ENCODE measurements at regions not wholly inside any gene's neighbourhood (a gene's known extent, or its start where the extent isn't known, plus 50 kb on each side); places are given as distances from the start of the nearest gene placed in this dataset.

- TF ChIP-seq ZNF565 (CRISPR knock-in tag; conservative IDR thresholded peaks at IDR 0.05; ENCODE audit: low read depth) (no peak), ZFP30 (CRISPR knock-in tag; IDR thresholded peaks at IDR 0.05) (no peak), ISL1 (CRISPR knock-in tag; IDR thresholded peaks at IDR 0.05) (no peak), CREB5 (CRISPR knock-in tag; IDR thresholded peaks at IDR 0.05; ENCODE audit: low read depth) (no peak), TOX (CRISPR knock-in tag; IDR thresholded peaks at IDR 0.05; ENCODE audit: borderline replicate concordance) (no peak), GLIS3 (CRISPR knock-in tag; IDR thresholded peaks at IDR 0.05) (no peak), PATZ1 (CRISPR knock-in tag; IDR thresholded peaks at IDR 0.05; ENCODE audit: borderline replicate concordance) (no peak), RARB (CRISPR knock-in tag; IDR thresholded peaks at IDR 0.05) (no peak), BACH2 (CRISPR knock-in tag; IDR thresholded peaks at IDR 0.05; ENCODE audit: borderline replicate concordance) (no peak), ZNF8 (CRISPR knock-in tag; IDR thresholded peaks at IDR 0.05) (no peak), OSR1 (CRISPR knock-in tag; IDR thresholded peaks at IDR 0.05) (no peak), TCF4 (CRISPR knock-in tag; IDR thresholded peaks at IDR 0.05; ENCODE audit: borderline replicate concordance) (no peak), SNAI2 (CRISPR knock-in tag; IDR thresholded peaks at IDR 0.05) (no peak), ESRRG (CRISPR knock-in tag; IDR thresholded peaks at IDR 0.05) (no peak), POU6F1 (CRISPR knock-in tag; IDR thresholded peaks at IDR 0.05; ENCODE audit: borderline replicate concordance, low read depth) (no peak), ZC3H10 (CRISPR knock-in tag; IDR thresholded peaks at IDR 0.05) (no peak), PPARA (CRISPR knock-in tag; IDR thresholded peaks at IDR 0.05; ENCODE audit: borderline replicate concordance) (no peak), CSDC2 (CRISPR knock-in tag; IDR thresholded peaks at IDR 0.05) (no peak)
- no peak for ATAC-seq
Measured at GRCh38 chr5:99664972-99665371, 736.2 kb upstream of the CHD1 start.

GRCh38 chr5:99651298-99651697, 722.5 kb upstream of the CHD1 start:
- no peak for TF ChIP-seq ZFP3 (CRISPR knock-in tag; IDR thresholded peaks at IDR 0.05)
- ATAC-seq, result no peak

GRCh38 chr5:99646011-99646647, 717.3 kb upstream of the CHD1 start:
- ATAC-seq, result no peak
- TF ChIP-seq ZC3H10 (CRISPR knock-in tag; IDR thresholded peaks at IDR 0.05), result no peak
- no peak for TF ChIP-seq TSHZ2 (CRISPR knock-in tag; IDR thresholded peaks at IDR 0.05)
- no peak for TF ChIP-seq TOX (CRISPR knock-in tag; IDR thresholded peaks at IDR 0.05; ENCODE audit: borderline replicate concordance)
- no peak for TF ChIP-seq CREB5 (CRISPR knock-in tag; IDR thresholded peaks at IDR 0.05; ENCODE audit: low read depth)

- no peak for ATAC-seq
- TF ChIP-seq ARNTL (CRISPR knock-in tag; IDR thresholded peaks at IDR 0.05; ENCODE audit: borderline replicate concordance, low read depth) (no peak), ZNF8 (CRISPR knock-in tag; IDR thresholded peaks at IDR 0.05) (no peak), OSR1 (CRISPR knock-in tag; IDR thresholded peaks at IDR 0.05) (no peak), RARB (CRISPR knock-in tag; IDR thresholded peaks at IDR 0.05) (no peak), PATZ1 (CRISPR knock-in tag; IDR thresholded peaks at IDR 0.05; ENCODE audit: borderline replicate concordance) (no peak), ZNF70 (CRISPR knock-in tag; IDR thresholded peaks at IDR 0.05) (no peak), ESRRG (CRISPR knock-in tag; IDR thresholded peaks at IDR 0.05) (no peak), GLIS3 (CRISPR knock-in tag; IDR thresholded peaks at IDR 0.05) (no peak), TOX (CRISPR knock-in tag; IDR thresholded peaks at IDR 0.05; ENCODE audit: borderline replicate concordance) (no peak), ZFP3 (CRISPR knock-in tag; IDR thresholded peaks at IDR 0.05) (no peak), ZNF565 (CRISPR knock-in tag; conservative IDR thresholded peaks at IDR 0.05; ENCODE audit: low read depth) (no peak), TSHZ2 (CRISPR knock-in tag; IDR thresholded peaks at IDR 0.05) (no peak)
Measured at GRCh38 chr5:99644822-99645221, 716.0 kb upstream of the CHD1 start.

Data from SK-N-SH treated with all-trans-retinoic acid at 6 μM for 48 hours (cell line).